ENCODE measurements at regions not wholly inside any gene's neighbourhood (a gene's known extent, or its start where the extent isn't known, plus 50 kb on each side); places are given as distances from the start of the nearest gene placed in this dataset.

DNA sequence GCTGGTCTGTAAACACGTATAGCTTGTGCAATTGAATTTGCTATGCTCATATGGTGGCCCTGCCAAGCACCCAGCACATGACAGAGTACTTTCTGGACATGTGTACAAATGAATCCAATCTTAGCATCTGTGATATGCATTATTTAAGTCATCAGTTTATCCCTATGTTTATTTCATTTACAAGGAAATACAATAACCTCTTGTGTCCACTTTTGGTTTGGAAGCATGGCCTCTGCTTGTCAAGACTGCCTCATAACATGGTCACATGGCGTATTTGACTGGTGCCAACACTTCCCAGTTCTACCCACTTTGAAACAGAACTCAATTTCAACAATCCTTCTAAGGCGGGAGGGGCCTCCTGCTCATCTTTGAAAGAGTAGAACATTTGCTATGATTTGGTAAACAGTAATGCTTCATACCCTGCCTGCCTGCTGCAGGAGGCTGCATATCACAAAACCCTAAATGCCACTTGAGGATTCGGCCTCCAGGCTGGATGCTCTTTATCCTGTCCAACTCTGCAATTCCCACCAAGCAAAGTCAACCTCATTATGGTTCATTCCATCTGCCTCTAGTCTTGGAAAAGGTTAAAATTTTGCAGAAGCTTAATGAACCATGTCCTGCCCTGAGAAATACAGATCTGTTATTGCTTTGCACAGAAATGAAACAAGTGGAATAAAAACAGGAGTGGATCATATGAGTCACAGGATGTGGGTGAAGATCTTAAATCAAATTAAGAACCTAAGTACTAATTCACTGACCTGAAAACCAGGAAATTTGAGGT is 151.3 kb downstream of the CYSLTR2 start:
- TF ChIP-seq, protein P1, sequence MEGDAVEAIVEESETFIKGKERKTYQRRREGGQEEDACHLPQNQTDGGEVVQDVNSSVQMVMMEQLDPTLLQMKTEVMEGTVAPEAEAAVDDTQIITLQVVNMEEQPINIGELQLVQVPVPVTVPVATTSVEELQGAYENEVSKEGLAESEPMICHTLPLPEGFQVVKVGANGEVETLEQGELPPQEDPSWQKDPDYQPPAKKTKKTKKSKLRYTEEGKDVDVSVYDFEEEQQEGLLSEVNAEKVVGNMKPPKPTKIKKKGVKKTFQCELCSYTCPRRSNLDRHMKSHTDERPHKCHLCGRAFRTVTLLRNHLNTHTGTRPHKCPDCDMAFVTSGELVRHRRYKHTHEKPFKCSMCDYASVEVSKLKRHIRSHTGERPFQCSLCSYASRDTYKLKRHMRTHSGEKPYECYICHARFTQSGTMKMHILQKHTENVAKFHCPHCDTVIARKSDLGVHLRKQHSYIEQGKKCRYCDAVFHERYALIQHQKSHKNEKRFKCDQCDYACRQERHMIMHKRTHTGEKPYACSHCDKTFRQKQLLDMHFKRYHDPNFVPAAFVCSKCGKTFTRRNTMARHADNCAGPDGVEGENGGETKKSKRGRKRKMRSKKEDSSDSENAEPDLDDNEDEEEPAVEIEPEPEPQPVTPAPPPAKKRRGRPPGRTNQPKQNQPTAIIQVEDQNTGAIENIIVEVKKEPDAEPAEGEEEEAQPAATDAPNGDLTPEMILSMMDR (IDR thresholded peaks at IDR 0.05) = no peak
- intact Hi-C loops (cut with DNase I) = no loop called here
- Histone ChIP-seq H3K4me1 (no peaks in the 10 kb centered on the region), H3K9me3 (no peaks in the 10 kb centered on the region), H3K36me3 (no peaks in the 10 kb centered on the region), H3K27me3 (no peaks in the 10 kb centered on the region), H3K4me3 (no peak overlapping the region), H3K27ac (no peak overlapping the region)
- no peak for DNase-seq (ENCODE audit: low spot score in 2 of 2)

DNA sequence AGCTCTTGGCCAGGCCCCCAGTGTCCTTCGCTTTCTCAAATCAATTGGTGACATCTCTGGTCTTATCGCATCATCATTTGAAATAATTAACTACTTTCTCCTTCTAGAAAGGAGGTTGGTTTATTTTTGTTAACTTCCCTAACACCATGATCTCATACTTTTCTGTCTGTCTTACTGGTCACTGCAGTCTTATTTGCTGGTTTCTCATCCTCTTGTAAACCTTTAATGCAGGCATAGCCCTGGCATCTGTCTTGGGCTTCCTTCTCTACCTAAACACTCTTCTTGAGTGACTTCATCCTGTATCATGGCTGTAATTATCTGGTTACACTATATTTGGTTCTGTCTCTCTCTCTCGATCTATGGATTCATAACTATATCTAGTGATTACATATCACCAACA is 152.8 kb downstream of the CYSLTR2 start:
- intact Hi-C loops (cut with DNase I) = no loop called here
- H3K4me1 ChIP-seq = no peaks in the 10 kb centered on the region
- H3K27ac ChIP-seq = no peak overlapping the region
- no peak overlapping the region for H3K4me3 ChIP-seq
- DNase-seq (ENCODE audit: low spot score in 2 of 2) = no peak
- H3K9me3 ChIP-seq = no peaks in the 10 kb centered on the region
- H3K27me3 ChIP-seq = no peaks in the 10 kb centered on the region
- TF ChIP-seq, protein P1 (IDR thresholded peaks at IDR 0.05) = no peak
- no peaks in the 10 kb centered on the region for H3K36me3 ChIP-seq

- TF ChIP-seq, protein P1 (IDR thresholded peaks at IDR 0.05) = no peak
- Histone ChIP-seq H3K9me3 (no peaks in the 10 kb centered on the region), H3K27me3 (no peaks in the 10 kb centered on the region), H3K4me3 (no peak overlapping the region), H3K27ac (no peak overlapping the region), H3K4me1 (no peaks in the 10 kb centered on the region), H3K36me3 (no peaks in the 10 kb centered on the region)
- no peak for DNase-seq (ENCODE audit: low spot score in 2 of 2)
- intact Hi-C loops (cut with DNase I) = no loop called here
These were observed 155.0 kb downstream of the CYSLTR2 start for GRCh38 chr13:48808683-48809082.

GRCh38 chr13:48810013-48810412 is 156.3 kb downstream of the CYSLTR2 start:
- intact Hi-C loops (cut with DNase I) = loop anchor here (10.0 kb wide), 1 partner anchor 285 kb away; no protein-coding TSS in a partner anchor
- DNase-seq (ENCODE audit: low spot score in 2 of 2) = no peak
- Histone ChIP-seq H3K4me1 (no peaks in the 10 kb centered on the region), H3K9me3 (no peaks in the 10 kb centered on the region), H3K36me3 (no peaks in the 10 kb centered on the region), H3K4me3 (no peak overlapping the region), H3K27me3 (no peaks in the 10 kb centered on the region), H3K27ac (no peak overlapping the region)
- TF ChIP-seq, protein P1 (IDR thresholded peaks at IDR 0.05) = no peak

DNA sequence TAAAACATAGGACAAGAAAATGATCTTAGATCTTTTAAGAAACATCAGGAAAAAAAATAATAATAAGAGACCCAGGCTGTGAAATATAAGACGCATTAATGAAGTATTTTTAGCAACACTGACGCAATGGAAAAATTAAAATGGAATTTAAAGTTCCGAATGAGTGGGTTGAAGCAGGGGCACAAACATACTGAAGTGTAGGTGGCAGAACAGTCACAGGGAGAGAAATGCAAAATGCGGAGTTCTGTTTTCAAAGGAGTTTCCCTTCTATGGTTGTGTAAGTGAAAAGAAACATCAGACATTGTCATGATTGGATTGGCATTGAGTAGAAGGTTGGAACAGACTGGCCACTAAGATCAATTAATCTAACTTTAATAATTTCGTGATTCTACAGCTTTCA is 159.8 kb downstream of the CYSLTR2 start:
- H3K27me3 ChIP-seq = no peaks in the 10 kb centered on the region
- peaks cover 0 to 5% of the 10 kb centered on the region in 2 donors for H3K4me1 ChIP-seq
- no peak overlapping the region for H3K27ac ChIP-seq
- intact Hi-C loops (cut with DNase I) = loop anchor here (10.0 kb wide), 1 partner anchor 281 kb away; no protein-coding TSS in a partner anchor
- TF ChIP-seq, protein P1 (IDR thresholded peaks at IDR 0.05) = peak in 1 of 3 experiments; percentile 15
- DNase-seq (ENCODE audit: low spot score in 2 of 2) = no peak
- H3K9me3 ChIP-seq = no peaks in the 10 kb centered on the region
- H3K4me3 ChIP-seq = no peak overlapping the region
- H3K36me3 ChIP-seq = no peaks in the 10 kb centered on the region

Data from ascending aorta (tissue), 2 donors.